Keratinocyte (primary cell): ENCODE measurements at regions not wholly inside any gene's neighbourhood (a gene's known extent, or its start where the extent isn't known, plus 50 kb on each side); places are given as distances from the start of the nearest gene placed in this dataset.

ENCODE experiments used
- DNase-seq: peaks from one replicate; pipeline ENCODE4 v3.0.0-alpha.2; 2011; ENCODE audit warnings: low read depth, missing footprints, low spot score
- FAIRE-seq: peaks from 2 replicates; lab custom pipeline; 2011; peaks lifted over from hg19 to GRCh38; lab: Jason Lieb, UNC
- H2AFZ ChIP-seq: 2 replicates; pipeline ENCODE4 v1.6.0; 2012; ENCODE audit warnings: low read length, control low read depth, inconsistent platforms; ENCODE audit not compliant: control insufficient read depth
- H3K27ac ChIP-seq: 2 replicates; pipeline ENCODE4 v1.5.1; 2011; ENCODE audit warnings: low read length; ENCODE audit not compliant: control insufficient read depth, insufficient read depth
- H3K27me3 ChIP-seq: 3 replicates; pipeline ENCODE4 v1.6.0; 2011; ENCODE audit warnings: low read length; ENCODE audit not compliant: control insufficient read depth, insufficient read depth; ENCODE audit errors: extremely low read depth
- H3K36me3 ChIP-seq, 2 experiments: 2 replicates in 1 of 2; 3 replicates in 1 of 2; pipeline ENCODE4 v1.5.1; 2011; ENCODE audit warnings: low read length in 2 of 2, mild to moderate bottlenecking in 1 of 2; ENCODE audit not compliant: control insufficient read depth in 2 of 2, insufficient read depth in 2 of 2; ENCODE audit errors: extremely low read depth in 1 of 2
- H3K4me1 ChIP-seq: 3 replicates; pipeline ENCODE4 v1.5.1; 2011; ENCODE audit warnings: low read length; ENCODE audit not compliant: control insufficient read depth, insufficient read depth; ENCODE audit errors: extremely low read depth
- H3K4me2 ChIP-seq: 3 replicates; pipeline ENCODE4 v1.6.0; 2011; ENCODE audit warnings: low read depth, low read length; ENCODE audit not compliant: control insufficient read depth, insufficient read depth; ENCODE audit errors: extremely low read depth
- H3K4me3 ChIP-seq, 3 experiments: fragments of 200-600 bp in 1 of 3; sonication (generic) in 1 of 3; 2 replicates in 2 of 3; 3 replicates in 1 of 3; pipeline ENCODE4 v1.5.1; 2011 to 2016; ENCODE audit warnings: low read length in 3 of 3, mild to moderate bottlenecking in 3 of 3, control low read depth in 2 of 3, inconsistent platforms in 1 of 3, low read depth in 1 of 3, mixed read lengths in 1 of 3, mixed run types in 1 of 3, moderate library complexity in 1 of 3; ENCODE audit not compliant: control insufficient read depth in 2 of 3, insufficient read depth in 2 of 3; ENCODE audit errors: extremely low read depth in 1 of 3
- H3K79me2 ChIP-seq: 2 replicates; pipeline ENCODE4 v1.6.0; 2012; ENCODE audit warnings: low read length; ENCODE audit not compliant: control insufficient read depth, insufficient read depth
- H3K9ac ChIP-seq: 3 replicates; pipeline ENCODE4 v1.6.0; 2011; ENCODE audit warnings: low read length; ENCODE audit not compliant: control insufficient read depth, insufficient read depth; ENCODE audit errors: extremely low read depth
- H3K9me1 ChIP-seq: 3 replicates; pipeline ENCODE4 v1.6.0; 2011; ENCODE audit warnings: low read length; ENCODE audit not compliant: control insufficient read depth, insufficient read depth; ENCODE audit errors: extremely low read depth
- H3K9me3 ChIP-seq: 2 replicates; pipeline ENCODE4 v1.5.1; 2012; ENCODE audit warnings: low read depth, low read length; ENCODE audit not compliant: control insufficient read depth
- H4K20me1 ChIP-seq: 3 replicates; pipeline ENCODE4 v1.6.0; 2011; ENCODE audit warnings: low read length; ENCODE audit not compliant: control insufficient read depth, insufficient read depth; ENCODE audit errors: extremely low read depth
- EZH2 ChIP-seq: IDR thresholded peaks from one replicate; pipeline ENCODE4 v1.6.1; 2012; ENCODE audit warnings: inconsistent platforms, mild to moderate bottlenecking, low read length, moderate library complexity
- dilution Hi-C: fragments of 300-500 bp; cut with MboI; formaldehyde crosslinking; loops from one replicate; pipeline ENCODE4 v1.7.0; 2020; ENCODE audit warnings: low sequenced_read_pairs; ENCODE audit not compliant: extremely low pct_ligation_motif_present
- TF ChIP-seq, protein P1 (sequence below), 3 experiments: IDR thresholded peaks in 1 of 3; conservative IDR thresholded peaks in 1 of 3; optimal IDR thresholded peaks in 1 of 3; 2 replicates in 2 of 3; 3 replicates in 1 of 3; pipeline versions ENCODE3 to v1.5.1; 2011; ENCODE audit warnings: low read length in 3 of 3, mild to moderate bottlenecking in 3 of 3, moderate library complexity in 2 of 3, control low read depth in 1 of 3, inconsistent platforms in 1 of 3; ENCODE audit not compliant: insufficient read depth in 2 of 3; ENCODE audit errors: extremely low read depth in 1 of 3

DNA sequence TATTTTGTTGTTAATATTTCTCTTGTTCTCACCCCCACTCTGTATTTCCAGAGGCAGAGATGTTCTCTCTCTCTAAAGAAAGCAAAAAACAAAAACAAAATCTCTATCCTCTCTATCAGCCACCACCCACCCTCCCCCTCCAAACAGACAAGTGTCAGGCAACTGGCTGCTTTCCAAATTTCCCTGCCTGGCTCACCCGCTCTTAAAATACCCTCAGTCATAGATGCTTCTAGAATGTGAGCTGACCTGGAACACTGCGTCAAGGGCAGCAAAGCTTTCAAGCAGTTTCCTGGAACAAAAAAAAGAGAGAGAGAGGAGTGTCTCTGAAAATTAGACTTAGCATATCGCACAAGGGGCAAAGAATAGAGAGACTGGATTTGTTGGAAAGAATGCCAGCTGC, 341.0 kb upstream of the ZMIZ1 start:
- no peaks in the 10 kb centered on the region for H3K36me3 ChIP-seq
- no peak overlapping the region for H3K4me3 ChIP-seq
- DNase-seq, result no peak
- H3K9me1 ChIP-seq, result no peaks in the 10 kb centered on the region
- TF ChIP-seq, protein P1, sequence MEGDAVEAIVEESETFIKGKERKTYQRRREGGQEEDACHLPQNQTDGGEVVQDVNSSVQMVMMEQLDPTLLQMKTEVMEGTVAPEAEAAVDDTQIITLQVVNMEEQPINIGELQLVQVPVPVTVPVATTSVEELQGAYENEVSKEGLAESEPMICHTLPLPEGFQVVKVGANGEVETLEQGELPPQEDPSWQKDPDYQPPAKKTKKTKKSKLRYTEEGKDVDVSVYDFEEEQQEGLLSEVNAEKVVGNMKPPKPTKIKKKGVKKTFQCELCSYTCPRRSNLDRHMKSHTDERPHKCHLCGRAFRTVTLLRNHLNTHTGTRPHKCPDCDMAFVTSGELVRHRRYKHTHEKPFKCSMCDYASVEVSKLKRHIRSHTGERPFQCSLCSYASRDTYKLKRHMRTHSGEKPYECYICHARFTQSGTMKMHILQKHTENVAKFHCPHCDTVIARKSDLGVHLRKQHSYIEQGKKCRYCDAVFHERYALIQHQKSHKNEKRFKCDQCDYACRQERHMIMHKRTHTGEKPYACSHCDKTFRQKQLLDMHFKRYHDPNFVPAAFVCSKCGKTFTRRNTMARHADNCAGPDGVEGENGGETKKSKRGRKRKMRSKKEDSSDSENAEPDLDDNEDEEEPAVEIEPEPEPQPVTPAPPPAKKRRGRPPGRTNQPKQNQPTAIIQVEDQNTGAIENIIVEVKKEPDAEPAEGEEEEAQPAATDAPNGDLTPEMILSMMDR (optimal IDR thresholded peaks at IDR 0.05 in 1 of 3, IDR thresholded peaks at IDR 0.05 in 1 of 3, conservative IDR thresholded peaks at IDR 0.05 in 1 of 3; ENCODE audit: extremely low read depth in 1 of 3, insufficient read depth in 2 of 3, low read length in 3 of 3), result no peak
- no peak for TF ChIP-seq EZH2
- H3K9ac ChIP-seq, result no peak overlapping the region
- H4K20me1 ChIP-seq, result no peaks in the 10 kb centered on the region
- no peaks in the 10 kb centered on the region for H3K79me2 ChIP-seq
- dilution Hi-C loops, result no loop called here
- H3K27me3 ChIP-seq, result no peaks in the 10 kb centered on the region
- no peak overlapping the region for H3K27ac ChIP-seq
- no peaks in the 10 kb centered on the region for H3K4me1 ChIP-seq
- FAIRE-seq, result no peak
- H3K9me3 ChIP-seq, result no peaks in the 10 kb centered on the region
- no peak overlapping the region for H2AFZ ChIP-seq
- no peak overlapping the region for H3K4me2 ChIP-seq

DNA sequence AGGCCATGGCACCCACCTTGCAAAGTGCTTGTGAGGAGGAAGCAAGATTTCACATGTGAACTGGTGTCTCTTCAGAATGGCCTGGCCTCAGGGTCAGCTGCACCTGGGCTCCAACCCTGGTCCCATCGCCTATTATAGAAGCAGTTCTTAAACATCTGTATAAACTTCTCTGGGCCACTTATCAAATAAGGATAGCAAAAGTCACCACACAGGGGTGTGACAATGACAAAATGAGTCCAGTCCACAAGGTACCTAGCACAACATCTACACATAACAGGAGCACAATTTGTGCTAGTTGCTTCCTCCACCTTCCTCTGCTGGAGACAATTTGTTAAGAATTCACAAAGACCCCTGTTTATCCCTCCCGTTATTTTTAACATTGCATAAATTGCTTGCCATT, 340.6 kb upstream of the ZMIZ1 start:
- no peak for DNase-seq
- dilution Hi-C loops, result no loop called here

DNA sequence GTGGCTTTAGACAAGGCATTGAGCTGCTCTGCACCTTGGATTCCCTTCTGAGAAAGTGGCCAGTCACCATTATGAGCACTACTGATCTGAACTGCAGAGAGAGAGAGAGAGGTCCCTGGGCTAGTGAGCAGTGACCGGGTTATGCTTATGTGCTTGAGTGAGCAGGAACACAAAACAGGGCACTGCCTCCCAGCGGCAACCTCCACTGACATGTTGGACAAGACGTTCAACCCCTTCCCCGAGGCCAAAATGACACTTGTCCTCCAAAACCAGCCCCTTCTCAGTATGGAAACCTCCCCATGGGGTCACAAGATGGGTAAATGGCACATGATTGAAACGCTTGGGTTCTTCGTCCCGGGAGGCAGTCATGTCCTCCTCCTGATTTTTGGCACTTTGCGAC, 339.4 kb upstream of the ZMIZ1 start:
- FAIRE-seq, result no peak
- no peaks in the 10 kb centered on the region for H3K27me3 ChIP-seq
- TF ChIP-seq, protein P1 (optimal IDR thresholded peaks at IDR 0.05 in 1 of 3, IDR thresholded peaks at IDR 0.05 in 1 of 3, conservative IDR thresholded peaks at IDR 0.05 in 1 of 3; ENCODE audit: extremely low read depth in 1 of 3, insufficient read depth in 2 of 3, low read length in 3 of 3), result no peak
- no peak for TF ChIP-seq EZH2

More for the DNA sequence above, 340.6 kb upstream of the ZMIZ1 start:
- H3K36me3 ChIP-seq, result no peaks in the 10 kb centered on the region
- H4K20me1 ChIP-seq, result no peaks in the 10 kb centered on the region
- no peak overlapping the region for H3K4me3 ChIP-seq
- FAIRE-seq, result no peak
- no peak overlapping the region for H3K9ac ChIP-seq
- no peak overlapping the region for H3K4me2 ChIP-seq
- H2AFZ ChIP-seq, result no peak overlapping the region
- H3K4me1 ChIP-seq, result no peaks in the 10 kb centered on the region
- no peaks in the 10 kb centered on the region for H3K79me2 ChIP-seq
- no peaks in the 10 kb centered on the region for H3K27me3 ChIP-seq
- no peak overlapping the region for H3K27ac ChIP-seq
- no peak for TF ChIP-seq EZH2
- no peaks in the 10 kb centered on the region for H3K9me3 ChIP-seq
- no peaks in the 10 kb centered on the region for H3K9me1 ChIP-seq

More for the DNA sequence above, 339.4 kb upstream of the ZMIZ1 start:
- Histone ChIP-seq H4K20me1 (no peaks in the 10 kb centered on the region), H3K27ac (no peak overlapping the region), H3K36me3 (no peaks in the 10 kb centered on the region), H3K4me3 (no peak overlapping the region), H3K9me3 (no peaks in the 10 kb centered on the region), H3K9me1 (no peaks in the 10 kb centered on the region), H3K4me1 (no peaks in the 10 kb centered on the region), H3K9ac (no peak overlapping the region), H2AFZ (no peak overlapping the region), H3K4me2 (no peak overlapping the region), H3K79me2 (no peaks in the 10 kb centered on the region)
- no peak for DNase-seq
- dilution Hi-C loops, result no loop called here
